GM18499 (cell line): ENCODE measurements at regions not wholly inside any gene's neighbourhood (a gene's known extent, or its start where the extent isn't known, plus 50 kb on each side); places are given as distances from the start of the nearest gene placed in this dataset.

Source experiments
- ATAC-seq: cut with Tn5 transposase; IDR thresholded peaks from one replicate; pipeline ENCODE4 v1.9.1; 2021; ENCODE audit warnings: moderate number of reproducible peaks; ENCODE audit not compliant: insufficient read depth, unreplicated experiment

GRCh38 chr1:240001177-240001740 is 90.4 kb upstream of the FMN2 start:
- ATAC-seq = no peak

DNA sequence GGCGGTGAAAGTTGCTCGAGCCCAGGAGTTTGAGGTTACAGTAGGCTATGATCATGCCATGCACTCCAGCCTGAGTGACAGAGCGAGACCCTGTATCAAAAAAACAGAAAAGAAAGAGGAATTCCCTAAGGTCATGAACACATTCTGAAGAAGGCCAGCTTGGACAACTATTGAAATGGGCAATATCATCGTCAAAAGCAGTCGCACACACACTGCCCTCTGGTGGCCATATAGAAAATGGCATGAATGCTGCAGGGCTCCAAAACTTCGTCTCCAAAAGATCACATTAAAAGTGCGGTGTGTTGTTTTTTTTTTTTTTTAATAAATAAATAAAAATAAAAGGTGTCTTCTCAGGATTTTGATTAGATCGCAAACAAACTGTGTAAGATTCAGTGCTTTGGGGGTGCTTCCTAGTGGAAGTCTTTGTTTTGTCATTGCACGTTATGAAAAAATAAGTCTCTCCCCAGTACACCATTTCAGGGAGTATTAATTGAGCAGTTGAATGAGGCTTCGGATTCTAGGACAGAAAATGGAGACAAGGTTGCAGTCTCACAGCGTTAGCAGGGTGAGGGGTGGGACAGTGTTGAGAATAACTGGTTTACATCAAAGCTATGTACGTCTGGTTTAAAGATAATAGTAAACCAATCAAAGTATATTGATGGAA is 87.5 kb upstream of the FMN2 start:
- ATAC-seq = no peak

GRCh38 chr1:240005997-240006650 is 85.6 kb upstream of the FMN2 start:
- ATAC-seq = no peak

- no peak for ATAC-seq
Measured at GRCh38 chr1:240008298-240008697, 83.4 kb upstream of the FMN2 start.

- no peak for ATAC-seq
Measured at GRCh38 chr1:240014051-240014450, 77.6 kb upstream of the FMN2 start.

DNA sequence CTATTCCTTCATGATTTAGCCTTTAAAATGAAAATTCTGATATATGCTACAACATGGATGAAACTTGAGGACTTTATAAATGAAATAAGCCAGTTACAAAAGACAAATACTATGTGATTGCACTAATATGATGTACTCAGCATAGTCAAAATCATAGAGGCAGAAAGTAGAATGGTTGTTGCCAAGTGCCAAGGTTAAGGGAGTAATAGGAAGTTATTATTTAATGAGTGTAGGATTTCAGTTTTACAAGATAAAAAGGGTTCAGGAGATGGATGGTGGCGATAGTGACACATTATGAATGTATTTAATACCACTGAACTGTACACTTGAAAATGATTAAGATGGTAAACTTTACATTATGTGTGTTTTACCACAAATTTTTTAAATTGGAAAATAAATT is 73.1 kb upstream of the FMN2 start:
- no peak for ATAC-seq

DNA sequence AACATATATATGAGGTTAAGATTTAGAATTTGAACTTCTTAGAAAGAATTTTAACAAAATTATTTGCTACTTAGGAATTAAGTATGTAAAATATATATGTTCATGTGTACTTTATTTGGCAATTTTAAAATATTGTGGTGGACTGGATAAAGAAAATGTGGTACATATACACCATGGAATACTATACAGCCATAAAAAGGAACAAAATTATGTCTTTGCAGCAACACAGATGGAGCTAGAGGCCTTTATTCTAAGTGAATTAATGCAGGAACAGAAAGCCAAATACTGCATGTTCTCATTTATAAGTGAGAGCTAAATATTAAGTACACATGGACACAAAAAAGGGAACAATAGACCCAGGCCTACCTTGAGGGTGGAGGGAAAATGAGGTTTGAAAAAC is 72.2 kb upstream of the FMN2 start:
- ATAC-seq = no peak

- no peak for ATAC-seq
Measured at GRCh38 chr1:240020871-240021270, 70.8 kb upstream of the FMN2 start.

DNA sequence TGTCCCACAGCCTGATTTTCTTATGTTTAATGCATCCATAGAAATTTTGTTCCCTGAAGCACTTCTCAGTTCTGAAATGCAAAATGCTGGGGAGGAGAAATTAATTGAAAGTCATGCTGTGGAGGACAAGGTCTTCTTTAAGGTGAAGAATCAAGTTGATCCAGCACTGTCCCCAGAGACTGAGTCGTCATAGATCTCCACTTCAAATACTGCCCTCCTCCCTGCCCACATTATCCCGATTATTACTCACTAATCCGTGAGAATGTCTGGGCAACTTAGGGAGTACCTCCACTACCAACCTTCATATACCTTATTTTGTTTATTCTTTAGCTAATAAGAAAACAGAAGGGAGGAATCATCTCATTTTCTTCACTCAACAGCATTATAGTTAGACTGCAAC is 70.0 kb upstream of the FMN2 start:
- ATAC-seq = no peak

- ATAC-seq = no peak
Measured at GRCh38 chr1:240027059-240027462, 64.6 kb upstream of the FMN2 start.

DNA sequence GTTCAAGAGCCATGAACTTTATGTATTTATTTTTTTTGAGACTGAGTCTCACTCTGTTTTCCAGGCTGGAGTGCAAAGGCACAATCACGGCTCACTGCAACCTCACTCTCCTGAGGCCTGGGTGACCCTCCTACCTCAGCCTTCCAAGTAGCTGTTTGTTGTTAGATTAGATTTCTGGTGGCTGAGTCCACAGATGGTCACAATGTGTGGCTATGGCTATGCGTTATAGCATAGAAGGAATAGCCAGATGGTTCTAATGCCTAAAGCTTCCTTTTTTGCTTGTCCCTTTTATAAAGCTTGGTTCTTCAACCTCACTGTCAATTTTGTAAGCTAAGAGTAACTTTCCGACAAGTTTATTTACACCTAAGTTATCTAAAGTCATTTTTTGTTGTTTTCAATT is 62.3 kb upstream of the FMN2 start:
- ATAC-seq = no peak

GRCh38 chr1:240030236-240030635 is 61.4 kb upstream of the FMN2 start:
- ATAC-seq = no peak

DNA sequence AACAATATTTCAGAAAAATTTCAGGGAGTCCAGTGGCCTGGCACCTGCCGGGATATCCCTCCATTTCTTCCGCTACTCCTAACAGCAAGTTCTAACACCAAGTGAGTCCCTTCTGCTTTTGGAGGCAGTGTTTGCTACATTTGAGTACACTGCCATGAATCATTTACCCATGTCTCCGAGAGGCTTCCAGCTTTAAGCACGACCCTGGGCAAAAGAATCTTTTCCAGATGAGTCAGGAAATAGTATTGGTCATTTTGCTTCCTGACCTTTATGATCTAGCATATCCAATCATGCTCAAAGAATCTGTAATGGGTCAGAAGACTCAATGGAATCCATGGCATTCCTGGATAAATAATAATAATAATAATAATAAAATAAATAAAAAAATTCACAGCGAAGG is 60.7 kb upstream of the FMN2 start:
- no peak for ATAC-seq

GRCh38 chr1:240031414-240031813 is 60.3 kb upstream of the FMN2 start:
- ATAC-seq = no peak

DNA sequence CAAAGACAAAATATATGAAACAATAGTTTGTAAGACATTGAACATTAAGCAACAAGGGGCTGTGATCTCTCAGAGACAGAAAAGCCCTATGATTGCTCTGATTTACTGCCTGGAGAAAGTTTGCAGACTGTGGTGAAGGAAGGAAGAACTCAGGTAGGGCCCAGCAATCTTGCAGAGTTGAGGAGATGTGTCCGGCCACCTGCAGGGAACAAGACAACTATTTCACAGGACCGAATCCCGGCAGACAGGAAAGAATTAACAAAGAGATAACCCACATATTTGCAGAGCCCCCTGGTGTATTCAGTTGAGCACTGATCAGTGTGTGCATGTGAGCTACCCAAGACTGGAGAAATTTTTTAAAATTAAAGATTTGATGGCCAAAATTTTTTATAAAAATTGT is 58.3 kb upstream of the FMN2 start:
- ATAC-seq = no peak

- no peak for ATAC-seq
Measured at GRCh38 chr1:240036526-240036925, 55.2 kb upstream of the FMN2 start.
